Liver (tissue), 9 donors: ENCODE measurements at regions not wholly inside any gene's neighbourhood (a gene's known extent, or its start where the extent isn't known, plus 50 kb on each side); places are given as distances from the start of the nearest gene placed in this dataset. TPM values are rescaled to one million over a fixed set of nuclear protein-coding genes. Genes with fewer than 3 reads are reported as not detected.

Experiments used
- DNase-seq: peaks from one replicate; pipeline ENCODE4 v3.0.0-alpha.2; 2017; ENCODE audit warnings: low spot score
- H3K27ac ChIP-seq, 2 donors: one replicate each; pipeline ENCODE4 v1.7.0; 2013; ENCODE audit warnings: inconsistent platforms in 2 of 2, low read length in 2 of 2, control low read depth in 1 of 2, low read depth in 1 of 2, mild to moderate bottlenecking in 1 of 2
- H3K27me3 ChIP-seq, 4 donors: one replicate each; pipeline versions ENCODE4 v1.6.1 to v1.7.0; 2013; ENCODE audit warnings: low read length in 3 of 4, inconsistent platforms in 1 of 4, mild to moderate bottlenecking in 1 of 4, moderate library complexity in 1 of 4; ENCODE audit not compliant: control insufficient read depth in 4 of 4, insufficient read depth in 4 of 4
- H3K36me3 ChIP-seq, 4 donors: one replicate each; pipeline versions ENCODE4 v1.6.1 to v1.7.0; 2013; ENCODE audit warnings: low read length in 3 of 4, mild to moderate bottlenecking in 3 of 4, low read depth in 1 of 4, moderate library complexity in 1 of 4; ENCODE audit not compliant: control insufficient read depth in 4 of 4, insufficient read depth in 3 of 4
- H3K4me1 ChIP-seq, 4 donors: one replicate each; pipeline versions ENCODE4 v1.6.1 to v1.7.0; 2013; ENCODE audit warnings: low read length in 3 of 4, mild to moderate bottlenecking in 3 of 4, moderate library complexity in 1 of 4; ENCODE audit not compliant: control insufficient read depth in 4 of 4, insufficient read depth in 4 of 4
- H3K4me3 ChIP-seq, 3 donors: one replicate each; pipeline versions ENCODE4 v1.6.1 to v1.7.0; 2013; ENCODE audit warnings: low read length in 3 of 3, control low read depth in 1 of 3, low read depth in 1 of 3, mild to moderate bottlenecking in 1 of 3
- H3K9ac ChIP-seq, 2 donors: one replicate each; pipeline ENCODE4 v1.7.0; 2013; ENCODE audit warnings: low read length in 2 of 2, mild to moderate bottlenecking in 2 of 2, moderate library complexity in 2 of 2, control low read depth in 1 of 2, low read depth in 1 of 2
- H3K9me3 ChIP-seq, 4 donors: one replicate each; pipeline versions ENCODE4 v1.6.1 to v1.7.0; 2013; ENCODE audit warnings: low read length in 3 of 4; ENCODE audit not compliant: control insufficient read depth in 4 of 4
- CTCF ChIP-seq: fragments of 150-350 bp; IDR thresholded peaks from 2 replicates; pipeline ENCODE4 v1.5.1; 2017; ENCODE audit warnings: improper control_type of control experiment, low read depth, low read length; ENCODE audit not compliant: missing input control
- FOXA1 ChIP-seq: IDR thresholded peaks from 2 replicates; pipeline ENCODE4 v1.6.1; 2016; ENCODE audit warnings: antibody characterized with exemption
- FOXA2 ChIP-seq: IDR thresholded peaks from 2 replicates; pipeline ENCODE4 v1.6.1; 2016; ENCODE audit warnings: antibody characterized with exemption
- HNF4G ChIP-seq: IDR thresholded peaks from 2 replicates; pipeline ENCODE4 v1.6.1; 2016; ENCODE audit warnings: antibody characterized with exemption
- JUND ChIP-seq, 2 donors: IDR thresholded peaks; 2 replicates each; pipeline ENCODE4 v1.6.1; 2016; ENCODE audit warnings: antibody characterized with exemption in 2 of 2
- NR2F2 ChIP-seq: IDR thresholded peaks from 2 replicates; pipeline ENCODE4 v1.6.1; 2016; ENCODE audit warnings: antibody characterized with exemption
- RAD21 ChIP-seq, 2 donors: IDR thresholded peaks; 2 replicates each; pipeline ENCODE4 v1.6.1; 2016; ENCODE audit warnings: antibody characterized with exemption in 2 of 2, mild to moderate bottlenecking in 2 of 2
- RXRA ChIP-seq, 2 donors: IDR thresholded peaks; 2 replicates each; pipeline ENCODE4 v1.6.1; 2017 to 2018; ENCODE audit warnings: antibody characterized with exemption in 2 of 2, mild to moderate bottlenecking in 1 of 2
- TAF1 ChIP-seq: conservative IDR thresholded peaks from 2 replicates; pipeline ENCODE4 v1.6.1; 2016; ENCODE audit warnings: antibody characterized with exemption, mild to moderate bottlenecking
- YY1 ChIP-seq: IDR thresholded peaks from 2 replicates; pipeline ENCODE4 v1.6.1; 2016; ENCODE audit warnings: antibody characterized with exemption, mild to moderate bottlenecking
- ZBTB33 ChIP-seq: IDR thresholded peaks from 2 replicates; pipeline ENCODE4 v1.6.1; 2016; ENCODE audit warnings: antibody characterized with exemption
- WGBS: extraction: QIAGEN DNeasy Blood & Tissue Kit; methylation state at CpG from one replicate; pipeline ENCODE4 v1.1.7; 2013; 5-methylcytosine and 5-hydroxymethylcytosine counted together
- small RNA-seq: library from RNA; depleted of rRNA; stranded (forward); fragments of <200 nt; gene quantifications from one replicate; pipeline ENCODE3, GENCODE V24; 2014
- donor health status: healthy.
- donor health status: healthy.
- donor health status: healthy.
- donor health status: healthy.
- donor health status: healthy.

GRCh38 chr1:67634396-67634935, 50.5 kb upstream of the GADD45A start:
- no peaks in the 10 kb centered on the region for H3K9me3 ChIP-seq
- H3K27ac ChIP-seq = no peak overlapping the region
- no peak for DNase-seq
- no peak overlapping the region for H3K9ac ChIP-seq
- no peaks in the 10 kb centered on the region for H3K36me3 ChIP-seq
- TF ChIP-seq CTCF (no peak), FOXA1 (no peak), YY1 (no peak), NR2F2 (no peak), JUND (IDR thresholded peaks at IDR 0.05) (no peak), TAF1 (no peak), RXRA (IDR thresholded peaks at IDR 0.05) (no peak), FOXA2 (no peak)
- no peaks in the 10 kb centered on the region for H3K27me3 ChIP-seq
- H3K4me3 ChIP-seq = no peak overlapping the region
- H3K4me1 ChIP-seq = peaks cover 7 to 60% (median 50%) of the 10 kb centered on the region in 4 donors
- 92% methylated on average over 6 of the region's 6 CpGs for WGBS

DNA sequence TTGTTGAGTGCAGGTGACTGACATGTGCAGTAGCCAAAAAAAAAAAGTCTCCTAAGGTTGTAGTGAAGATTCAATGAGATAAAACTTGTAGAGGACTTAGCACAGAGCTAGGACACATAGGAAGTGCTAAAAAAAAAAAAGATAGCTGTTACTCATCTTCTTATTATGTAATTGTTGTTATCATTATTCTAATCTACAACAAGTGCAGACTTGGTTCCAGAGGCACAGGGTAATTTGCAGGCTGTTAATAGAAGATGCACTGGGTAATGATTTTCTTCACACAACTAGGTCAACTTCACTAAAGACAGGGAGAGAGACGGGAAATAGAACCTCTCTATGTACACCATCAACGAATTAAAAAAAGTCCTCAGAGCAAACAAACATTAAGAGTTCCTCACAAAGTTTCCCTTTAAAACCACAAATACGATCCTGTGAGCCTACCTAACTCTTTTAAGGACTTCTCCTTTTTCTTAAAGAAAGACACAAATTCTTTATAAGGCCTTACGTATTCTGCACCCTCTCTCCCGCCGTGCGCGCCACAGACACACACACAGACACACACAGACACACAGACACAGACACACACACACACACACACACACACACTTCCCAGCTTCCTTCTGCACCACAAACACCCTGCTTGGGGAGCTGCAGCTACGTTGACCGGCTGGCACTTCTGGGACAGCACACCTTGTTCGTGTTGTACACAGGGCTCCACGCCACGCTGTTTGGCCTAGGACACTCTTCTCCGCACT, 49.8 kb upstream of the GADD45A start:
- no peak for TF ChIP-seq JUND (IDR thresholded peaks at IDR 0.05)
- TF ChIP-seq RAD21 (IDR thresholded peaks at IDR 0.05) = no peak
- TF ChIP-seq ZBTB33 = no peak
- no peak for TF ChIP-seq HNF4G
- no peak for TF ChIP-seq FOXA1
- no peak for TF ChIP-seq NR2F2
- TF ChIP-seq TAF1 = no peak
- H3K27me3 ChIP-seq = no peaks in the 10 kb centered on the region
- H3K4me3 ChIP-seq = no peak overlapping the region
- no peaks in the 10 kb centered on the region for H3K9me3 ChIP-seq
- peaks cover 7 to 57% (median 50%) of the 10 kb centered on the region in 4 donors for H3K4me1 ChIP-seq
- 50% methylated on average over 14 of the region's 14 CpGs for WGBS
- H3K9ac ChIP-seq = peak overlapping the region in 1 of 2 donors; percentile 33
- peak overlapping the region; percentile 13 to 48 for H3K27ac ChIP-seq
- no peaks in the 10 kb centered on the region for H3K36me3 ChIP-seq
- no peak for DNase-seq

Small RNA genes in the stretch of these regions (small RNA-seq; reads per million reads assigned to genes)
- not detected for gene RNU6-1031P
